GM12864 (cell line): ENCODE measurements at regions not wholly inside any gene's neighbourhood (a gene's known extent, or its start where the extent isn't known, plus 50 kb on each side); places are given as distances from the start of the nearest gene placed in this dataset.

ENCODE experiments used
- DNase-seq: peaks from one replicate; pipeline ENCODE4 v3.0.0-alpha.2; 2011; ENCODE audit warnings: low read depth
- H3K4me3 ChIP-seq: 2 replicates; pipeline ENCODE4 v1.5.1; 2011; ENCODE audit warnings: mild to moderate bottlenecking, low read depth, low read length, control low read depth
- CTCF ChIP-seq: IDR thresholded peaks from 2 replicates; pipeline ENCODE4 v1.5.1; 2011; ENCODE audit warnings: low read depth, mild to moderate bottlenecking, moderate library complexity, low read length, control low read depth, inconsistent platforms; ENCODE audit errors: missing control alignments

GRCh38 chr12:65648461-65648860 is 175.8 kb upstream of the HMGA2 start:
- no peak for TF ChIP-seq CTCF
- no peak for DNase-seq
- H3K4me3 ChIP-seq, result no peak overlapping the region

- no peak for DNase-seq
Measured at GRCh38 chr12:65649126-65649525, 175.2 kb upstream of the HMGA2 start.

GRCh38 chr12:65651060-65651459 is 173.2 kb upstream of the HMGA2 start:
- no peak for TF ChIP-seq CTCF
- DNase-seq, result no peak

More at GRCh38 chr12:65649126-65649525, 175.2 kb upstream of the HMGA2 start:
- H3K4me3 ChIP-seq, result no peak overlapping the region
- TF ChIP-seq CTCF, result no peak

GRCh38 chr12:65653321-65653720 is 171.0 kb upstream of the HMGA2 start:
- DNase-seq, result no peak
- no peak for TF ChIP-seq CTCF
- no peak overlapping the region for H3K4me3 ChIP-seq

More at GRCh38 chr12:65651060-65651459, 173.2 kb upstream of the HMGA2 start:
- no peak overlapping the region for H3K4me3 ChIP-seq

- DNase-seq, result no peak
- no peak overlapping the region for H3K4me3 ChIP-seq
- no peak for TF ChIP-seq CTCF
Measured at GRCh38 chr12:65653946-65654629, 170.2 kb upstream of the HMGA2 start.

GRCh38 chr12:65655074-65655493 is 169.2 kb upstream of the HMGA2 start:
- DNase-seq, result no peak
- H3K4me3 ChIP-seq, result no peak overlapping the region

More at GRCh38 chr12:65655074-65655493, 169.2 kb upstream of the HMGA2 start:
- no peak for TF ChIP-seq CTCF
